HUES48 (cell line): ENCODE measurements at regions not wholly inside any gene's neighbourhood (a gene's known extent, or its start where the extent isn't known, plus 50 kb on each side); places are given as distances from the start of the nearest gene placed in this dataset.
"Not testable (repeated sequence)": the region's sequence is repeated elsewhere in the genome, so short reads cannot be mapped to it uniquely, and the experiment has no call there.

Experiments
- H3K27ac ChIP-seq: one replicate; pipeline ENCODE4 v1.7.0; 2013; ENCODE audit warnings: low read depth, low read length, inconsistent platforms
- H3K27me3 ChIP-seq: 2 replicates; pipeline ENCODE4 v1.6.1; 2013; ENCODE audit warnings: mild to moderate bottlenecking, low read length; ENCODE audit not compliant: control insufficient read depth, insufficient read depth
- H3K36me3 ChIP-seq: 2 replicates; pipeline ENCODE4 v1.6.1; 2013; ENCODE audit warnings: low read length; ENCODE audit not compliant: control insufficient read depth, insufficient read depth
- H3K4me1 ChIP-seq: 2 replicates; pipeline ENCODE4 v1.6.1; 2013; ENCODE audit warnings: mild to moderate bottlenecking, low read length; ENCODE audit not compliant: control insufficient read depth, insufficient read depth
- H3K4me3 ChIP-seq: 2 replicates; pipeline ENCODE4 v1.5.1; 2013; ENCODE audit warnings: mild to moderate bottlenecking, low read depth, low read length
- H3K9ac ChIP-seq: 2 replicates; pipeline ENCODE4 v1.6.1; 2013; ENCODE audit warnings: mild to moderate bottlenecking, low read depth, low read length, moderate library complexity
- H3K9me3 ChIP-seq: 2 replicates; pipeline ENCODE4 v1.6.1; 2013; ENCODE audit warnings: low read length; ENCODE audit not compliant: control insufficient read depth, insufficient read depth

DNA sequence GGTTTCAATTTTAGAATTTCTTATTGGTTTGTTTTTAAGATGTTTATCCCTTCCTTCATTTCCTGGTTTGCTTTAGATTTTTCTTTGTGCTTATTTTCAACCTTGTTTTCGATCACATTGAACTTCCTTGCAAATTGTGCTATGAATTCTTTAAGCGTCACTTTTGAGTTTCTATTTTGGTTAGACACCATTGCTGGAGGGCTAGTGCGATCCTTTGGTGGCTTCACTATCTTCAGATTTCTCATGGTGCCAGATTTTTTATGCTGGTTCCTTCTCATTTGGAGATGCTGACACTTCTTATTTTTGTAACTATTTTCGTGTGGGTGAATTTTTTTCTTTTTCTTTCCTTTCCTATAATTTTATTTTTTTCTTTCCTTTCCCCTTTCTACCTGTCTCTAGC, 227.2 kb upstream of the HDX start:
- Histone ChIP-seq H3K27ac (no peak overlapping the region), H3K27me3 (no peaks in the 10 kb centered on the region), H3K9me3 (peaks cover 5% of the 10 kb centered on the region; the same call in 1 of the 2 replicates), H3K9ac (no peak overlapping the region), H3K4me3 (no peak overlapping the region), H3K4me1 (no peaks in the 10 kb centered on the region), H3K36me3 (no peaks in the 10 kb centered on the region)

- no peaks in the 10 kb centered on the region for H3K36me3 ChIP-seq
- no peak overlapping the region for H3K4me3 ChIP-seq
- H3K27ac ChIP-seq = no peak overlapping the region
- no peaks in the 10 kb centered on the region for H3K4me1 ChIP-seq
- no peaks in the 10 kb centered on the region for H3K27me3 ChIP-seq
- peaks cover 9% of the 10 kb centered on the region; the same call in 1 of the 2 replicates for H3K9me3 ChIP-seq
- H3K9ac ChIP-seq = no peak overlapping the region
Observed at GRCh38 chrX:84729809-84730208, 227.6 kb upstream of the HDX start.

DNA sequence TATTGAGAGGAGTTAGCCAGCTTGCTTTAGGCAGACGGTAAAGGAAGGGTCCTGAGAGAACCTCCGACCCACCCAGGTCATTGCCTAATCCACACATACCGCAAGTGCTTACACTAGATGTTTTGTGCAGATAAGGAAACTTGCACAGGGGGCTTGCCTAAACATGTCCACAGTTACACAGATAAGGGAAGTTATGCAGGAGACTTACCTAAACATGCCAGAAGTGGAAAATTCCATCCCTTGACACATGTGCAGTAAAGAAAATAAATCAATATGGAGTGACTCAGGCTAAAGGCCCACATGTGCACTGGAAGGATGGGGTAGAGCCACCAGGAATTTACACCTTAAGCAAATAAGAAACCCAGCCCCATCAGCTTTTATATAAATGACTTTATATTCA, 232.8 kb upstream of the HDX start:
- Histone ChIP-seq H3K27ac (no peak overlapping the region), H3K9ac (no peak overlapping the region), H3K36me3 (no peaks in the 10 kb centered on the region)

DNA sequence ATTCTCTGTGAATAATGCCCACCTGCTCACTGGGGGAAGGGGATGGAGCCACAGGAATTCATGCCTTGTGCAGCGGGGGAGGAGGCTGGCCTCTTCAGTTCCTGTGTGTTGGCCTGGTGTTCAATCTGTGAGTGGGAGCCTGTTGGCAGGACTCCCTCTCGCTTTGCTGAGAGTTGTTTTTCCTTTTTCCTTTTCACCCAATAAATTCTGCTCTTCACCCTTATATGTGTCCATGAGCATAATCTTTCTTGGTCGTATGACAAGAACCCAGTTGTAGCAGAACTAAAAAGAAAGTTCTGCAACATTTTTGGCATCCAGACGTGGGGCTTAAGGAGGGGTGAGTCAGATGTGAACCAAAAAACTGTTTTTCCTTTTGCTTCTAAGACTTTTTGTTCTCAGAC, 235.2 kb upstream of the HDX start:
- Histone ChIP-seq H3K9me3 (peaks cover 20% of the 10 kb centered on the region; the same call in 1 of the 2 replicates), H3K4me3 (no peak overlapping the region), H3K4me1 (no peaks in the 10 kb centered on the region), H3K27ac (no peak overlapping the region), H3K36me3 (no peaks in the 10 kb centered on the region), H3K27me3 (no peaks in the 10 kb centered on the region), H3K9ac (no peak overlapping the region)

More for the DNA sequence above, 232.8 kb upstream of the HDX start:
- Histone ChIP-seq H3K4me1 (no peaks in the 10 kb centered on the region), H3K4me3 (no peak overlapping the region), H3K27me3 (no peaks in the 10 kb centered on the region), H3K9me3 (peaks cover 16% of the 10 kb centered on the region; the same call in 1 of the 2 replicates)

DNA sequence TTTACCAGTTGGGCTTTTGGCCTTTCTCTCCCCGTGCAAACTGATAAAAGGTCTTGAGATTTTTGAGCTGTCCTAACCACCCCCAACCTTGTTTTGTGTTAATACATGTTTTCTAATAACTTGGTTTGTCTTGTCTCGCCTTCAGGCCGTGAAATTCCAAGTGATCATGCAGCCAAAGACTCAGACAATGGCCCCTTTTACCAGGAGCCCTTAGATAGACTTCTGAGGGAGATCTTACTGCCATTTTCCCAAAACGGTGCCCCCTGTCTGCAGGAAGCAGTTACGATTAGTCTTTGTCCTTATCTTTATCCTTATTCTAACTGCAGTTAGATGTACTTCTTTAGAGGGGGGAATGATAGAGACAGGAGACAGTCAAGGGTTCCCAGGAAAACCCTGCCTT, 245.3 kb upstream of the HDX start:
- Histone ChIP-seq H3K27me3 (no peaks in the 10 kb centered on the region), H3K4me3 (no peak overlapping the region), H3K9ac (no peak overlapping the region), H3K27ac (no peak overlapping the region), H3K36me3 (no peaks in the 10 kb centered on the region), H3K9me3 (peaks cover 12% of the 10 kb centered on the region), H3K4me1 (no peaks in the 10 kb centered on the region)

GRCh38 chrX:84748965-84749656, 246.9 kb upstream of the HDX start:
- Histone ChIP-seq H3K27ac (no peak overlapping the region), H3K27me3 (no peaks in the 10 kb centered on the region), H3K36me3 (no peaks in the 10 kb centered on the region), H3K9ac (no peak overlapping the region), H3K4me1 (no peaks in the 10 kb centered on the region), H3K9me3 (peaks cover 18% of the 10 kb centered on the region), H3K4me3 (no peak overlapping the region)

- Histone ChIP-seq H3K36me3 (no peaks in the 10 kb centered on the region), H3K4me1 (no peaks in the 10 kb centered on the region), H3K27me3 (no peaks in the 10 kb centered on the region), H3K4me3 (no peak overlapping the region), H3K9me3 (peaks cover 6% of the 10 kb centered on the region; the same call in 1 of the 2 replicates), H3K9ac (no peak overlapping the region), H3K27ac (no peak overlapping the region)
Observed at GRCh38 chrX:84760560-84760959, 243.1 kb upstream of the APOOL start.

DNA sequence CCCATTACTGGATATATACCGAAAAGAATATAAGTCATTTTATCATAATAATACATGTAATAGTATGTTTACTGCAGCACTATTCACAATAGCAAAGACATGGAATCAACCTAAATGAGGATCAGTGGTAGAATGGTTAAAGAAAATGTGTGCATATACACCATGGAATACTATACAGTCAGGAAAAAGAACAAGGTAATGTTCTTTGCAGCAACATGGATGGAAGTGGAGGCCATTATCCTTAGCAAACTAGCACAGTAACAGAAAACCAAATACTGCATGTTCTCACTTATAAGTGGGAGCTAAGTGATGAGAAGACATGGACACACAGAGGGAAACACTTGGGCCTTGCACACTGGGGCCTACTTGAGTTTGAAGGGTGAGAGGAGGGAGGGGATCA, 207.4 kb upstream of the APOOL start:
- no peak overlapping the region for H3K4me3 ChIP-seq
- no peak overlapping the region for H3K27ac ChIP-seq
- no peaks in the 10 kb centered on the region for H3K36me3 ChIP-seq
- peaks cover 7% of the 10 kb centered on the region; the same call in 1 of the 2 replicates for H3K9me3 ChIP-seq
- H3K9ac ChIP-seq = no peak overlapping the region
- no peaks in the 10 kb centered on the region for H3K4me1 ChIP-seq
- H3K27me3 ChIP-seq = no peaks in the 10 kb centered on the region

- no peak overlapping the region for H3K27ac ChIP-seq
- H3K9me3 ChIP-seq = peaks cover 20% of the 10 kb centered on the region
- H3K9ac ChIP-seq = no peak overlapping the region
- no peak overlapping the region for H3K4me3 ChIP-seq
- no peaks in the 10 kb centered on the region for H3K27me3 ChIP-seq
- H3K4me1 ChIP-seq = no peaks in the 10 kb centered on the region
- H3K36me3 ChIP-seq = no peaks in the 10 kb centered on the region
Observed at GRCh38 chrX:84830836-84831235, 172.8 kb upstream of the APOOL start.

DNA sequence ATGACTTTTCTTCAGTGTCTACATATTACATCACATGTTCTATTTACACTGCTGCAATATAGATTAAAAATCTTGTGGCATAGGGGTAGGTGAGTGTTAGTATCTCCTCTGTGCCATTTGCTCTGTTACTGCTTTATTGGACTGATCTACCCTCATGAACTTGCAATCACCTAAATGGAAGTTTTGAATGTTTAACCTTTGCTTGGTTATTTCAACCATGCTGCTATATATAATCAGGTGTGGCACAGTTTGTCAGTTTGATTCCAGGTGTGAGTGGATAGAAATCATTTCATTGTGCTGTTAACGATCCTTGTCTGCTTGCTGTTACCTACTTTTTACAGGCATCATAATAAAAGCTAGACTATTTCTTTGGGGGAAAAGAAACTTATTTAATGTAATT, 157.1 kb upstream of the APOOL start:
- not testable (repeated sequence) for H3K4me1 ChIP-seq, H3K27ac ChIP-seq, H3K36me3 ChIP-seq, H3K27me3 ChIP-seq, H3K9ac ChIP-seq, H3K4me3 ChIP-seq
- H3K9me3 ChIP-seq = peaks cover 26% of the 10 kb centered on the region

GRCh38 chrX:84851183-84851582, 152.5 kb upstream of the APOOL start:
- H3K4me1 ChIP-seq, H3K4me3 ChIP-seq, H3K36me3 ChIP-seq, H3K9ac ChIP-seq, H3K27me3 ChIP-seq, H3K27ac ChIP-seq: not testable (repeated sequence)
- peaks cover 34% of the 10 kb centered on the region for H3K9me3 ChIP-seq
